HFF-Myc (cell line): ENCODE measurements at regions not wholly inside any gene's neighbourhood (a gene's known extent, or its start where the extent isn't known, plus 50 kb on each side); places are given as distances from the start of the nearest gene placed in this dataset.

ENCODE experiments used
- DNase-seq: peaks from one replicate; pipeline ENCODE4 v3.0.0-alpha.2; 2011; ENCODE audit warnings: low read depth; ENCODE audit errors: extremely low read depth
- H3K4me3 ChIP-seq: replicated peaks from 2 replicates; pipeline ENCODE4 v1.5.1; 2011; ENCODE audit warnings: low read depth, mild to moderate bottlenecking, control low read depth, low read length
- CTCF ChIP-seq: IDR thresholded peaks from 2 replicates; pipeline ENCODE4 v1.5.1; 2012; ENCODE audit warnings: mild to moderate bottlenecking, low read depth, low read length, control low read depth; ENCODE audit errors: missing control alignments

- no peak overlapping the region for H3K4me3 ChIP-seq
- no peak for DNase-seq
- no peak for TF ChIP-seq CTCF
These were observed 72.7 kb upstream of the TMEM106B start for GRCh38 chr7:12138421-12138820.

GRCh38 chr7:12139416-12139815 is 71.7 kb upstream of the TMEM106B start:
- no peak for TF ChIP-seq CTCF
- no peak for DNase-seq
- H3K4me3 ChIP-seq = no peak overlapping the region

- no peak for TF ChIP-seq CTCF
- H3K4me3 ChIP-seq = no peak overlapping the region
- DNase-seq = no peak
These were observed 64.3 kb upstream of the TMEM106B start for GRCh38 chr7:12146813-12147212.

GRCh38 chr7:12152196-12152918 is 58.7 kb upstream of the TMEM106B start:
- no peak for TF ChIP-seq CTCF
- no peak for DNase-seq
- H3K4me3 ChIP-seq = no peak overlapping the region

- no peak for DNase-seq
- no peak overlapping the region for H3K4me3 ChIP-seq
- no peak for TF ChIP-seq CTCF
These were observed 57.0 kb upstream of the TMEM106B start for GRCh38 chr7:12154119-12154518.

- no peak for DNase-seq
- TF ChIP-seq CTCF = no peak
- no peak overlapping the region for H3K4me3 ChIP-seq
These were observed 53.6 kb upstream of the TMEM106B start for GRCh38 chr7:12157517-12157916.
